Activated T-helper 1 cell treated with Interleukin-2 at 50 U/mL for 16 hours (primary cell): ENCODE measurements at regions not wholly inside any gene's neighbourhood (a gene's known extent, or its start where the extent isn't known, plus 50 kb on each side); places are given as distances from the start of the nearest gene placed in this dataset.

Experiments
- DNase-seq: peaks from one replicate; pipeline ENCODE4 v3.0.0-alpha.2; 2020; ENCODE audit warnings: low read depth

DNA sequence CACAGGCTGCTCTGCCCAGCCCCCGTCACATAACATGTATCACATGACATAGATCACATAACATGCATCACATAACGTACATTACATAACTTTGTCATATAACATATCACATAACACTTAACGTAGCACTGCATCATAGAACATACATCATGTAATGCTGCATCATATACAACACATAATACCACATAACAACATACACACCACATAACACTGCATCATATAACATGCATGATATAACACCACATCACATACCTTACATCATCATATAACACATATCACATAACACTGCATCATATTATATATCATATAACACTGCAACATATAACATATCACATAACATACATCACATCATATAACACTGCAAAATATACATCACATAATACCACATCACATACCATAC, 83.8 kb downstream of the AXIN2 start:
- no peak for DNase-seq

GRCh38 chr17:65474660-65475059, 86.8 kb downstream of the AXIN2 start:
- no peak for DNase-seq

- DNase-seq: no peak
Measured at GRCh38 chr17:65473985-65474384, 87.5 kb downstream of the AXIN2 start.

GRCh38 chr17:65473363-65473762, 88.1 kb downstream of the AXIN2 start:
- no peak for DNase-seq

DNA sequence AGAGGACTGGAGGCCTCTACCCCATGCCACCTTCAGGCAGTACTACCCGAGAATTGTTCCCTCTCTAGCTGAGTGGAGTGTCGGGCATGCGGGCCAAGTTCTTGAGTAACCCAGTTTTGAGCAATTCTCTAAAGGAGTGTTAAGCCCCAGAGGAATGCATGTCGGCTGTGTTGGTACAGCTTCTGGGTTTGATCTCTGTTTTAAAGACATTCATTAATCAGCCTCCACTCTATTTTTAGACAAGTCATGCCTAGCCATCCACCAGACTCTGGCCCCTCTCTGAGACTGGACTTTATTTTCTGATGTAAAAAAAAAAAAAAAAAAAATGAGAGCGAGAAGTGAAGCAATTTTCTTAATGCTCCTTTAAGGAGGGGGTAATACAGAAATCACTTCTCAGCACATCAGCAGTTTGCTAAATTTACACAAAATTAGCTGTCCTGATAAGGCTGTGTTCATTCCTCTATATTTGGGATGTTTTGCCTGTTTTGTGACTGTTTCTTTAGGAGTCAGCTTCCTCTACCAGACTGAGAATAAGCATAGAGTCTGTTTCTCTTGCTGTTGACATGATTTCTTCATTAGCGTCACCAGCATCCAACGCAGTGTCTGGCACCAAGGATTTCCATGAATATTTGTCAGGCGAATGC, 88.7 kb downstream of the AXIN2 start:
- DNase-seq: no peak

GRCh38 chr17:65470783-65471182, 90.7 kb downstream of the AXIN2 start:
- DNase-seq: no peak

- no peak for DNase-seq
Measured at GRCh38 chr17:65468321-65468720, 93.1 kb downstream of the AXIN2 start.

GRCh38 chr17:65467156-65467555, 94.3 kb downstream of the AXIN2 start:
- no peak for DNase-seq

- no peak for DNase-seq
Measured at GRCh38 chr17:65466547-65466946, 94.9 kb downstream of the AXIN2 start.

GRCh38 chr17:65463242-65463641, 98.2 kb downstream of the AXIN2 start:
- DNase-seq: no peak

GRCh38 chr17:65459677-65460347, 101.6 kb downstream of the AXIN2 start:
- DNase-seq: no peak

DNA sequence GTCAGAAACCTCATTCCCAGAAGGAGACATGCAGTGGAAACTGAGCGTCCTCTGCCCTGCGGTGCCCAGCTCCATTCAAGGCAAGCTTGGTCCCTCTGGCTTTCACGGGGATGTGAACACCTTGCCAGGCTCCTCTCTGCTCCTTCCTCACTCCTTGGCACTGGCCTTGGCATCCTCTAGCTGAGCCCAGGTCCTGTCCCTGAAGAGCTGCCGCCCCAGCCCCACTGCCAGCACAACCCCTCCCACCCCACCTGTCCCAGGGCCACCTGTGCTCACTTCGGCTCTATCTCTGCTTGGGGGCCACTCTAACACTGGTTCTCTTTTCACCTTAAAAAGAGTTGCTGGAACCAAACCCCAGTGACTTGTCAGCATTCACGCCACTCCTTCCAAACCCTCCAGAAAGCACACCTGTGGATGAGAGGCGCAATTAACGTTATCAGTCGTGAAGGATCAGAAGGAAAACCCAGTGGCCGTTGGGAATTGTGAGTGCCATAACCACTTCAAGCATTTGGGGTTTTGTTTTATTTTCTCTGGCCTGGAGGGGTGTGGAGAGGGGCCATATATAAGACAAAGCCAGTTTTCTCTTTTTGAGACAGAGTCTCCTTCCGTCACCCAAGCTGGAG, 103.7 kb downstream of the AXIN2 start:
- no peak for DNase-seq

DNA sequence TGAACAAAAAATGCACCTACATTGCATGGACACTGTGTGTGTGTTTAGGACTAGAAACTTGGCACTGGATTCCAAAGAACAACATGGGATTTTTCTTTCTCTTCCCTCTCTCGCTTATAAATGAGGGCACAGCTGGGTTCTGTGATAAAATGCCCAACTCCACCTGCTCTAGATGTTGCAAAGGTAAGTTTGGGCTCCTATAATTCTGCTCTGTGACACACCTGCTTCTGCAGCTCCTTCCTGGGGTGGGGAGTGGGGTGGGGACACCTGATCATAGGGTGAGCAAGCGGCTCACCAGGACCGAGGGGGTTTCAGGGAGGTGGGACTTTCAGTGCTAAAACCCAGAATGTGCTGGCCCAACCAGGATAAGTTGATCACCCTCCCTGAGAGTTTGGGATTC, 104.3 kb downstream of the AXIN2 start:
- no peak for DNase-seq

DNA sequence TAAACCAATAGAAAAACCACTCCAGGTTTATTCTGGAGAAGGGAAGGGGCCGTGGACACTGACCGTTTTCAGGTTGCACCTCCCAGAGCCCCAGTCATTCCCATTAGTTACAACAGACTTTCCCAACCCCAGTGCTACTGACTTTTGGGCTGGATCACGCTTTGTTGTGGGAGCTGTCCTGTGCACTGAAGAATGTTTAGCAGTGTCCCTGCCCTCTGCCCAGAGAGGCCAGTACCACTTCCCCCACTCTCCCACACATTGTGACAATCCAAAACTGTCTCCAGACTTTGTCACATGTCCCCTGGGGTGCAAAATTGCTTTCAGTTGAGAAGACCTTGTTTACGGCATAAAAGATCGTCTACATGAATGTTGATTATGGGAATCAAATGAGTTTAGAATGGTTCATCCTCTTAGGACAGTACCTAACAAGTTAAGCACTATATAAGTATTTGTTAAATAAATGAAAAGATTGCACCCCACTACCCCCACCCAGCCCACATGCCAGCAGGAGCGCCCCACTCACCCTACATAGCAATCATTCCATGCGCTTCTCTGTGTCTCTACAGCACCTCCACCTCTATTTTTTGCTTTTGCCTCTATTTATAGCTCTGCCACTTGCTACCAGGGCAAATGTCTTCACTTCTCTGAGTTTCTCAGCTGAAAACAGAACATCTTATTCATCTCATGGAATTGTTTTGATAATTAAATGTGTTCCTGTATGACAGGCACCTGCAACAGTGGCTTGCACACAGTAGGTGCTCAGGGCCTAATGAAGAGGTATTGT, 104.9 kb downstream of the AXIN2 start:
- no peak for DNase-seq

DNA sequence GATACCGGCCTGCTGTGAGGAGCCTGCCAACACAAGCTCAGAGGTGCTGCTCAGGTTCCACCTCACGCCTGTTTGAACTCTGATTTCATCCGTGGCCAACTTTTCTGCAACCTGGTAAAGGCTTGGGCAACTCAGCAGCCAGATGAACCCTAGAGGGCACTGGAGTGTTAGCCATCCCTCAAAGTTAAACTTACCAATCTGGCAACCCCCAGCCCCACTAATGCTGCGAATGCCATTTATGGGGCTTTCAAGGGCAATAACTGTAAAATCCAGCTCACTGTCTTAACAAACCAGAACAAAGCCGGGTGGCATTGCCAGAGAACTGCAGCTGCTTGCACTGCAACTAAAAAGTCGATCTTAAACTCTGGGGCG, 105.5 kb downstream of the AXIN2 start:
- DNase-seq: peak; percentile 1

GRCh38 chr17:65455154-65455971, 106.1 kb downstream of the AXIN2 start:
- DNase-seq: no peak

GRCh38 chr17:65453204-65453931, 108.1 kb downstream of the AXIN2 start:
- DNase-seq: no peak

DNA sequence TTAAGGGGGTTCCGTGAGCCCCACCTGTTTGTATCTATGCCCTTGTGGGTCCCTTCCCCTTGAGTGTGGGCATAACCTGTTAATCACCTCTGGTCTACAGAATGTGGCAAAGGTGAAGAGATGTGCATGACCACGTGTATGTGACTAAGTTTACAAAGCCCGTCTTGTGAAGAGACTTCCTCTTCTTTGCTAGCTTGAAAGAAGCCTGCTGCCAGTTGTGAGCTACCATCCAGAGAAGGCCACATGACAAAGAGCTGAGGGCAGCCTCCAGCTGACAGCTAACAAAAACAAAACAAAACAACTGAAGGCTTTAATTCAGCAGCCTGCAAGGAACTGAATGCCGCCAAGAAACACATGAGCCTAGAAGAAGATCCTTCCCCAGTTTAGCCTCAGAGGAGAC, 112.0 kb downstream of the AXIN2 start:
- DNase-seq: no peak

DNA sequence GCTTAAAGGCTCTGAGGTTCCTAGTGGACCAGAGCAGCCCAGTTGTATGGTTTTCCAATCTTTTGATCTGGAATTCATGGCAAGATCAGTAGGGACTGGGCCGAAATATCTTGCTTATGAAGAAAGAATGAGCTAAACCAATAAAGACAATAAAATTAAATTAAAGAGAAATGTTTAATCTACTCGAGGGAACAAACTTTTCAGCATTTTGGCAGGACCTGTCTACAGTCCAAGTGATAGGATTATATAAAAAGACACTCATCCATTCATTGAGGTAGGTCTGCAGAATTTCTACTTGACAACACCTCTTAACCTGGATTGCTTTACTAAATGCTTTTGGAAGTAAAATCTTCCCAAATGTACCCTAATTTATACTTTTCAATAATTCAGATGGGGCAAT, 113.6 kb downstream of the AXIN2 start:
- no peak for DNase-seq

DNA sequence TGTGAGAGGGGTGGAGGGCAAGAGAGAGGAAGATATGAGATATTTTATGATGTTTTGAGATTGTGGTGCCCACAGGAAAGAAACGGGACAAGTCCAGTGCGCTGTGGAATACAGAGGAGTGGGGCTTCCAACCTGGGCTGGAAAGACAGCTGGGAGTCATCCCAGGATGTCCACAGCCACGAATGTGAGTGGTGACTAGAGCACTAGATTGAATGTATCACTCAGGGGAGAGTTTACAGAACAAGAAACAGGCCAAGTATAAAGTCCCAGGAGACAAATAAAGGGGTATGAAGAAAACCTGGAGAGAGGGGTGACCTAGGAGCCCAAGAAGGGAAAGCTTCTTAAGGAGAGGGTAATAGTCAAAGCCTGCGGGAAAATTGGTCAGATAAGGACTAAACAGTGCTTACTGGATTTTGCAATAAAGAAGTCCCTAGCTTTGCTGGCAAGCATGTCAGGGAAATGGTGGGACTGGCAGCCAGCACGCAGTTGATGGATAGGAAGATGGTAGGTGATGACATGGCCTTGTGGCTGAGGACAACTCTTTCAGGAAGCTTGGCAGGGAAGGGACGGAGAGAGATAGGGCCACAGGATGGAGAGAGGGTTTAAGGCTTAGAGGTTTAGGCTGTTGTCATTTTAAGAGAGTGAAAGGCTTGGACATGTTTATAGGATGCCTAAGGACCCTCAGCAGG, 114.5 kb downstream of the AXIN2 start:
- DNase-seq: no peak

- DNase-seq: no peak
Measured at GRCh38 chr17:65446043-65446442, 115.4 kb downstream of the AXIN2 start.
